NCI-H1436 (cell line): ENCODE measurements at regions not wholly inside any gene's neighbourhood (a gene's known extent, or its start where the extent isn't known, plus 50 kb on each side); places are given as distances from the start of the nearest gene placed in this dataset.
"Not testable (repeated sequence)": the region's sequence is repeated elsewhere in the genome, so short reads cannot be mapped to it uniquely, and the experiment has no call there.

Experiments used
- DNase-seq: peaks from one replicate; lab custom pipeline; 2025; lab: John Stamatoyannopoulos, UW

DNA sequence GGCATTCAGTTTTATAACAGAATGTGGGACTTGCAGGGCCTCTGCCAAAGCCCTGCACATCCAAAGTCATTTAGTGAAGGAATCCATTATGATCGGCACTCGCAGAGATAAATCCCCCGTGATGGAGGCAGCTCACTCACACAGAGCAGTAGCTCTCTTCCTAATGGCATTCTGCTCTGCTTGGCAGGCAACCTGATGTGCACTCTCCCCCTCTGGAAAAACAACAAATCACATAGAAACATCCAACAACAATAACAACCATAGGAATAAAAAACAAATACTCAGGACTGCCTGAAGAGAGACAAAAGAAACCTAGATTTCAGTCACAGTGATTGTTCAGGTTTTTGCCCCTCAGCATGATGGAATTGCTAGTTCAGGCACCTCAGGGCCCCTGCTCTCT lies 59.7 kb downstream of the NAA11 start:
- no peak for DNase-seq

- DNase-seq, result no peak
Observed at GRCh38 chr4:79259242-79259641, 66.6 kb downstream of the NAA11 start.

- no peak for DNase-seq
Observed at GRCh38 chr4:79258614-79259176, 67.2 kb downstream of the NAA11 start.

GRCh38 chr4:79257953-79258613 lies 67.8 kb downstream of the NAA11 start:
- DNase-seq, result no peak

GRCh38 chr4:79255793-79256192 lies 70.1 kb downstream of the NAA11 start:
- no peak for DNase-seq

DNA sequence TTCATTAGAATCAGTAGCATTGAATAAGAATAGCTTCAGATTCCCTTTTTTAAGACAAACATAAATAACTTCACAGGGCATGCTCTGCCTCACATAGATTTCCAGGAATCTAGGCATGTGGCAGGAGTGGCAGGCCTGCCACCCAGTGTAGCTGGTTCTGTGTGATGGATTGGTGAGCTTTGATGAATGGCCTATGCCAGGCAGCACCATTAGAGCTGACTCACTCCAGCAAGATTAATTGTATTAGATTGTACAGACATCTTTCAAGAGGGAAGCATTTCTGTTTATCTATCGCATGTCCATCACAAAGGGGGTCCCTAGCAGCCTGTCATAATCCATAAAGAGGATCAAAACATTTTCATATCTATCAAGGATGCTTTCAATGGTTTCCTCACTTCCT lies 71.9 kb downstream of the NAA11 start:
- no peak for DNase-seq

DNA sequence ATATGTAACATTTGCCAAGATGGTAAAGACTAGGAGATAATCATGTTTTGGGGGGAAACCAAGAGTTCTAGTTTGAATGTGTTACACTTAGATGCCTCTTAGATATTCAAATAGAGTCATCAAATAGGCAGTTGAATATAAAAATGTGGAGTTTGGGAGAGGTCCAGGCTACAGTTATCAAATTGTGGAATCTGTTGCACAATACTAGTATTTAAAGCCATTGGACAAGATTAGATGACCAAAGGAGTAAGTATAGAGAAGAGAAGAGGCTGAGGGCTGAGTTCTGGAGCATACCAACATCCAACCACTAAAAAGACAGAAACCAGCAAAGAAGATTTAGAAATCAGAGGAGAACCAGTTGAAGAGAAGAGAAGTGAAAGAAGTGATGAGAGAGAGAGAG lies 72.7 kb downstream of the NAA11 start:
- no peak for DNase-seq

- no peak for DNase-seq
Observed at GRCh38 chr4:79250887-79251286, 75.0 kb downstream of the NAA11 start.

DNA sequence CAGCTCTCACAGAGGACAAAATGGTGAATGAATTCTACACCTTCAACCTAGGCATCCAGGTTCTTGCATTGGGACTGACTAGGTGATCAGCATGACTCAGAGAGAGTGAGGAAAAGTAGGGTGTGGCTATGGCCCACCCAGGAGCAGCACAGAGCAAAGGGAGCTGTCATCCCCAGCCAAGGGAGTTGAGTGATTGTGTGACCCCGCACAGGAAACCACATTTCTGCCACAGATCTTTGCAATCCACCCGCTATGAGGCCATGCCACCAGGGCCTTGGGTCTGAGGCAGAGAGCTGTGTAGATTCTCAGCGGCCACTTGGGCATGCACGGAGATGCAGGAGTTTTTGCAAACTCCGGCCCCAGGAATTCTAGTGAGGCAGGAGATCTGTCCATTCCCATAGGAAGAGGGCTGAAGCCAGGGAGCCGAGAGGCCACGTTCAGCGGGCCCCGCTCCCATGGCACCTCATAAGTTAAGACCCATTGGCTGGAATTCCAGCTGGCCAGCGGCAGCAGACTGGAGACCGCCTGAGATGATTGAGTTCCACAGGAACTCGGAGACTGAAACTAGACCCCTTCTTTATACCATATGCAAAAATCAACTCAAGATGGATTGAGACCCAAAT lies 75.9 kb downstream of the NAA11 start:
- DNase-seq, result no peak

DNA sequence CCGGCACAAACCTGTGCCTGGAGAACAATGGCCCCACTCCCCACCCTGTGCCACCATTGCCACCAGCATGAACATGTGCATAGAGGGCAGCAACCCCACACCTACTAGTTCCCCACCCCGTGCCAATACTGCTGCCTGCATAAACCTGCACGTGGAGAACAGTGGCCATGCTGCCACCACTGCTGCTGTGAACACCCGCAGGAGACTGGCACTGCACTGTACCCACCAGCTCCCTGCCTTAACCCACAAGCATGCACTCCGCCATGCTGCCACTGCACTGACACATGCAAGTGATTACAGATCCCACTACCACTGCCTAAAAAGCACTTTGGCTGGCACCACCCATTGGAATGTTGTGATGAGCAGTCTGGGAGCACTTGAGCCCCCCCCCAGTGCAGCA lies 77.3 kb downstream of the NAA11 start:
- DNase-seq, result no peak

- no peak for DNase-seq
Observed at GRCh38 chr4:79247695-79248394, 78.0 kb downstream of the NAA11 start.

DNA sequence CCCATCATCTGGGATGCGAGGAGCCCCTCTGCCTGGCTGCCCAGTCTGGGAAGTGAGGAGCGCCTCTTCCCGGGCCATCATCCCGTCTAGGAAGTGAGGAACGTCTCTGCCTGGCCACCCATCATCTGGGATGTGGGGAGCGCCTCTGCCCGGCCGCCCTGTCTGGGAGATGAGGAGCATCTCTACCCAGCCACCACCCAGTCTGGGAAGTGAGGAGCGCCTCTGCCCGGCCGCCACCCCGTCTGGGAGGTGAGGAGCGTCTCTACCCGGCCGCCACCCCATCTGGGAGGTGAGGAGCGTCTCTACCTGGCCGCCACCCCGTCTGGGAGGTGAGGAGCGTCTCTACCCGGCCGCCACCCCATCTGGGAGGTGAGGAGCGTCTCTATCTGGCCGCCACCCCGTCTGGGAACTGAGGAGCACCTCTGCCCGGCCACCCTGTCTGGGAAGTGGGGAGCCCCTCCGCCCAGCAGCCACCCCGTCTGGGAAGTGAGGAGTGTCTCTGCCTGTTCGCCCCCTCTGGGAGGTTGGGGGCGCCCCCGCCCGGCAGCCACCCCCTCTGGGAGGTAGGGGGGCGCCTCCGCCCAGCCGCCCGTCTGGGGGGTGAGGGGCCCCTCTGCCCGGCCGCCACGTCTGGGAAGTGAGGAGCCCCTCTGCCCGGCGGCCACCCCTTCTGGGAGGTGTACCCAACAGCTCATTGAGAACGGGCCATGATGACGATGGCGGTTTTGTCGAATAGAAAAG lies 80.5 kb downstream of the NAA11 start:
- not testable (repeated sequence) for DNase-seq

DNA sequence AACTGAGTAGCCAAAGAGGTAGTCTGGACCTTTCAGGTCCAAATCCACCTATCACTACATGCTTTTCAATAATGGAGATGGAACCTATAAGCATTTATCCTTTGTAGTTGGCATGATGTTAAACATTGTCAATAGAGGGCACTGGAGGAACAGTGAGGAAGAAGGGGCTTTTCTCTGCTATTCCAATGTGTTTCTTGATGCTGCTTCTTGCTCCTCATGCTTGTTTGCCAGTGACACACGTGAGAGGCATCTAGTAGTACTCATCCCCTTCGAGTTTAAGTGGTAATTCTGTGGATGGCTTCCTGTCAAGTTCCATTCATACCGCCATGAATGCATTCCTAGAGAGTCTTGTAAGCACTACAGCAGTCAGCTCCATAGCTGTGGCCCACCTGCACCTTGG lies 84.0 kb downstream of the NAA11 start:
- no peak for DNase-seq

- no peak for DNase-seq
Observed at GRCh38 chr4:79237851-79238250, 88.0 kb downstream of the NAA11 start.

GRCh38 chr4:79236785-79237184 lies 89.1 kb downstream of the NAA11 start:
- DNase-seq, result no peak

DNA sequence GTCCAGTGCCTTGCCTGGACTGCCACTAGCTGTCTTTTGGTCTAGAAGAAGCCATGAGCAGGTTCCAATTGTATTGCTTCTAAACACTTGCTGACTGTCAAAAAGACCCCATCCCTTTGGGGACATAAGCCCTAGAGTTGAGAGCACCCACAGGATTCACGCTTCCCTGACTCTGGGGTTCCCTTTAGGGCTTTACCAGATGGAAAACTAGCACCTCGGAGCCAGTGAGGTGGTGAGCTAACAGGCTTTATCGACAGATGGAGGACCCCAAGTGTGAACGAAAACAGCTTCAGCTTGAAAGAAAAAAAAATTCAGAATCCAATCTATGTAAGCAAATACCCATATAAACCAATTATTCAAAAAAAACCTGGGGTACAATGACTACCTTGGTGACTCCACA lies 90.8 kb downstream of the NAA11 start:
- DNase-seq, result no peak

DNA sequence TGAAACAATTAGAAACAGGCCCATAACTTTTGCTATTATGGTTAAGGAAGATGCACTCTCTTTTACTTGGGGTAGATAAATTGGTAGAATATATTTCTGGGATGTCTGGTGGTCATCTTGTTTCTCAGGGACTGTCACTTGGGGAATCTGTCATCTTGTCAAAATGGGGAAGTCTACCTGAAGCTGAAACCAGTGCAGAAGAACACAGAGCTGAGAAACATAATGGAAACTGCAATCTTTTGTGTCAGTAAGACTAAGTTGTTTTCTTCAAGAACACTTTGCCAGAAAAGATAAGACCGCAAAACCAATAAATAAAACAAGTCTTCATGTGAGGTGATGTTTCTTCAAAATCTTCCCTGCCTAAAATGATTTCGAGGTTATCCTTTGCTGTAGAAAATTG lies 92.0 kb downstream of the NAA11 start:
- DNase-seq, result no peak

DNA sequence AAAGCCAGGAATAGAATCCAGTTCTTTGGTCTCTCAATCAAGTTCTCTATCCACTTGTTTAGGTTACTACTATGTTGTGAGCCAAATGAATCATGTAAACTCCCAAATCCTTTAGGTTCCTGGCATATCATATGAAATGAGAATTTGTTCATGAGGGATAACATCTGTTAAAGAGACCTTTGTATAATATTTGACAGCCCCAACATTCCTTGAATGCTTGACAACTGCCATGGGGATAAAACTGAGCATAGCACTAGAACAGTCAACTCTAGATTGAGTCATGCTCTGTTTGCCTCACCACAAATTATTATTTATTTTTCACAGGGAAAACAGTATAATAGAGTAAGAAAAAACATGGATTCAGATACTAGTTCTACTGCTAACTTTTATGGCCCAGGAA lies 93.3 kb downstream of the NAA11 start:
- DNase-seq, result no peak

DNA sequence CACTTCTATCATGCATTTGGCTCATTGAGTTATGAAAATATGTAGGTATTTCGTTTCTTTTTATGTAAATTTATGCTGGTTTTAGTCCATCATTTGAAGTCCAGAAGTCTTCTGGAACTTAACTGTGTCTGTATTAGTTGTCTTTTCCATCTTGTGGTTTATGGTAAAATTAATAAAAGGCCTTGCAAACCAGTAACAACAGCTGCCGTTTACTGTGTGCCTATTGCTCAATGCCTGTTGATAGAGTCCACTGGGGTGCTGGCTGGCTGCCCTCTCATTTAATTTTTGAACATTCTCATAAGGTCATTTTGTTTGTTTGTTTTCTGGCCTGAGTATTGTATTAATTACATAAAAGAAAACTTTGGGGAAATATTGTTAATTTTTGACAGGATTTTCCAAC lies 98.0 kb downstream of the NAA11 start:
- DNase-seq, result no peak

GRCh38 chr4:79225360-79225759 lies 100.5 kb downstream of the NAA11 start:
- DNase-seq, result no peak

- DNase-seq, result no peak
Observed at GRCh38 chr4:79224777-79225104, 101.1 kb downstream of the NAA11 start.

DNA sequence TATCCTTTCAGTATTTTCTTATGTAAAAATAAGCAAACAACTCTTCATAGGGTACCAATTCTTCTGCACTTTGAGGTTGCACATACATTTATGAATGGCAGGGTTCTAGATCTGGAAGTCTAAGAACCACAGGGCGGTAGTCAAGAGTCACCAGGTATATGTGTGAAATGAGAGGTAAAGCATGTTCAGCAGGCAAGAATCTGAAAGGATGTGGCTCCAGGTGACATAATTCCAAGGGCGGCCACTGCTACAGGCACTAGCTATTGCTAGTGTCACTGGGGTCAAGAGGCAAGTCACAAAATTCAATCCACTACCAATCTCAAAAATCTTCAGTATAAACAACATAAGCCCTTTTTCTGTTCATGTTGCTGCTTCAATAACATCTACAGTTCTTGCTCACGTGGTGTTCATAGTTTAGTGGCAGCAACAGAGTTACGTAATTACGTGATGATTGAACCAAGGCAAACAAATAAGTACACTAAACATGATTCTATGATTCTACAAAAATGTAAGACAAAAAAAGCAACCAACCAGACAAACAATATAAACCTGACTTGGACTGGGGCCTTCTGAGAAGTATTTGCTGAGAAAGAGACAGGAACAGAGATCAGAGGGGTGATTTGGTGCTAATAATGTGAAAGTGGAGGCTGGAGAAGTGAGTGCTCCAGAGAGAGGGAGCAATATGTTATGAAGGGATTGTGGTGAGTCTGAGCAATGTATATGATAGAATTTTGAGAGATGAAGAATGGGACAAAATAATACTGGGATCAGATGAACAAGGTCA lies 101.7 kb downstream of the NAA11 start:
- no peak for DNase-seq
